ENCODE measurements at regions not wholly inside any gene's neighbourhood (a gene's known extent, or its start where the extent isn't known, plus 50 kb on each side); places are given as distances from the start of the nearest gene placed in this dataset.

GRCh38 chr10:10938676-10939075 lies 79.0 kb upstream of the CELF2 start:
- Histone ChIP-seq H3K27ac (ENCODE audit: poor library complexity, severe bottlenecking) (no peak overlapping the region), H3K9me3 (ENCODE audit: severe bottlenecking) (no peaks in the 10 kb centered on the region)

DNA sequence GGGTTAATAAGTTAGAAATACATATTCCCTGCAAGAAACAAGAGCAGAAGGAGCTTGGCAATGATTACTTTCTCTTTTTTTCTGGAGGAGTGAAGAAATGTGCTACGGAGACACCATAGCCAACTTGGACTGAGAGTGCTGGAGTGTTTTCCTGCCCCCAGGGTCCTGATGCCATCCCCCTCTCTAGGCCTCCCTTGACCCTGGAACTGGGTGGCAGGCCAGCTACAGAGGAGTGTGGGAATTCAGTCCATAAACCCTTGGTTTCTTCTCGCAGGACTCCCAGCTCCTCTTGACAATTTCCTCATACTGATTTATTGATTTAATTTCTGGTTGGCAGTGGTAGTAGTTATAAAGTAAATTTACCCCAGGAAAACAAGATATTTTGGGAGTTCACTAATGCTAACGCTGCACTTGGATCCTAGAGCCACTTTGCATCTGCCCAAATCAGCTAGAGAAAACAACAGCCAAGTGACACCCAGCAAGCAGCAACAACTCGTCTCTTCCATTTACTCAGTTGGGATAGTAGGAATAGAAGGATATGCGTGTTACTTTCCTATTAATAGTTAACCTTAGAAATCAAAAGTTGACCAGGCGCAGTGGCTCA lies 76.4 kb upstream of the CELF2 start:
- no peak for ATAC-seq (ENCODE audit: low read depth)
- no peak overlapping the region for H3K4me3 ChIP-seq (ENCODE audit: severe bottlenecking)
- TF ChIP-seq CTCF (IDR thresholded peaks at IDR 0.05; ENCODE audit: poor library complexity, severe bottlenecking) = no peak

More at GRCh38 chr10:10938676-10939075, 79.0 kb upstream of the CELF2 start:
- TF ChIP-seq CTCF (IDR thresholded peaks at IDR 0.05; ENCODE audit: poor library complexity, severe bottlenecking) = no peak
- no peak for ATAC-seq (ENCODE audit: low read depth)
- H3K36me3 ChIP-seq (ENCODE audit: low read depth) = no peaks in the 10 kb centered on the region
- no peak for DNase-seq (ENCODE audit: low spot score)
- H3K27me3 ChIP-seq (ENCODE audit: insufficient read depth, poor library complexity, severe bottlenecking) = no peaks in the 10 kb centered on the region
- H3K4me1 ChIP-seq (ENCODE audit: insufficient read depth, poor library complexity, severe bottlenecking) = no peaks in the 10 kb centered on the region
- H3K4me3 ChIP-seq (ENCODE audit: severe bottlenecking) = no peak overlapping the region

GRCh38 chr10:10942441-10942840 lies 75.2 kb upstream of the CELF2 start:
- no peak for TF ChIP-seq CTCF (IDR thresholded peaks at IDR 0.05; ENCODE audit: poor library complexity, severe bottlenecking)
- Histone ChIP-seq H3K4me1 (ENCODE audit: insufficient read depth, poor library complexity, severe bottlenecking) (no peaks in the 10 kb centered on the region), H3K4me3 (ENCODE audit: severe bottlenecking) (no peak overlapping the region), H3K9me3 (ENCODE audit: severe bottlenecking) (no peaks in the 10 kb centered on the region), H3K27me3 (ENCODE audit: insufficient read depth, poor library complexity, severe bottlenecking) (no peaks in the 10 kb centered on the region), H3K36me3 (ENCODE audit: low read depth) (no peaks in the 10 kb centered on the region), H3K27ac (ENCODE audit: poor library complexity, severe bottlenecking) (no peak overlapping the region)
- ATAC-seq (ENCODE audit: low read depth) (no peak), DNase-seq (ENCODE audit: low spot score) (no peak)

More for the DNA sequence above, 76.4 kb upstream of the CELF2 start:
- Histone ChIP-seq H3K27me3 (ENCODE audit: insufficient read depth, poor library complexity, severe bottlenecking) (no peaks in the 10 kb centered on the region), H3K9me3 (ENCODE audit: severe bottlenecking) (no peaks in the 10 kb centered on the region), H3K36me3 (ENCODE audit: low read depth) (no peaks in the 10 kb centered on the region), H3K27ac (ENCODE audit: poor library complexity, severe bottlenecking) (no peak overlapping the region), H3K4me1 (ENCODE audit: insufficient read depth, poor library complexity, severe bottlenecking) (no peaks in the 10 kb centered on the region)
- no peak for DNase-seq (ENCODE audit: low spot score)

GRCh38 chr10:10946081-10946480 lies 71.6 kb upstream of the CELF2 start:
- ATAC-seq (ENCODE audit: low read depth) (no peak), DNase-seq (ENCODE audit: low spot score) (no peak)
- no peak for TF ChIP-seq CTCF (IDR thresholded peaks at IDR 0.05; ENCODE audit: poor library complexity, severe bottlenecking)
- Histone ChIP-seq H3K27ac (ENCODE audit: poor library complexity, severe bottlenecking) (no peak overlapping the region), H3K9me3 (ENCODE audit: severe bottlenecking) (no peaks in the 10 kb centered on the region), H3K27me3 (ENCODE audit: insufficient read depth, poor library complexity, severe bottlenecking) (no peaks in the 10 kb centered on the region), H3K4me3 (ENCODE audit: severe bottlenecking) (no peak overlapping the region), H3K4me1 (ENCODE audit: insufficient read depth, poor library complexity, severe bottlenecking) (no peaks in the 10 kb centered on the region), H3K36me3 (ENCODE audit: low read depth) (no peaks in the 10 kb centered on the region)

- no peaks in the 10 kb centered on the region for H3K27me3 ChIP-seq (ENCODE audit: insufficient read depth, poor library complexity, severe bottlenecking)
- no peak overlapping the region for H3K27ac ChIP-seq (ENCODE audit: poor library complexity, severe bottlenecking)
- H3K4me3 ChIP-seq (ENCODE audit: severe bottlenecking) = no peak overlapping the region
- no peaks in the 10 kb centered on the region for H3K4me1 ChIP-seq (ENCODE audit: insufficient read depth, poor library complexity, severe bottlenecking)
- no peak for TF ChIP-seq CTCF (IDR thresholded peaks at IDR 0.05; ENCODE audit: poor library complexity, severe bottlenecking)
- H3K9me3 ChIP-seq (ENCODE audit: severe bottlenecking) = no peaks in the 10 kb centered on the region
- ATAC-seq (ENCODE audit: low read depth) (no peak), DNase-seq (ENCODE audit: low spot score) (no peak)
- no peaks in the 10 kb centered on the region for H3K36me3 ChIP-seq (ENCODE audit: low read depth)
These were observed 70.9 kb upstream of the CELF2 start for GRCh38 chr10:10946801-10947200.

Data from RWPE2 (cell line).